ENCODE measurements at regions not wholly inside any gene's neighbourhood (a gene's known extent, or its start where the extent isn't known, plus 50 kb on each side); places are given as distances from the start of the nearest gene placed in this dataset.

DNA sequence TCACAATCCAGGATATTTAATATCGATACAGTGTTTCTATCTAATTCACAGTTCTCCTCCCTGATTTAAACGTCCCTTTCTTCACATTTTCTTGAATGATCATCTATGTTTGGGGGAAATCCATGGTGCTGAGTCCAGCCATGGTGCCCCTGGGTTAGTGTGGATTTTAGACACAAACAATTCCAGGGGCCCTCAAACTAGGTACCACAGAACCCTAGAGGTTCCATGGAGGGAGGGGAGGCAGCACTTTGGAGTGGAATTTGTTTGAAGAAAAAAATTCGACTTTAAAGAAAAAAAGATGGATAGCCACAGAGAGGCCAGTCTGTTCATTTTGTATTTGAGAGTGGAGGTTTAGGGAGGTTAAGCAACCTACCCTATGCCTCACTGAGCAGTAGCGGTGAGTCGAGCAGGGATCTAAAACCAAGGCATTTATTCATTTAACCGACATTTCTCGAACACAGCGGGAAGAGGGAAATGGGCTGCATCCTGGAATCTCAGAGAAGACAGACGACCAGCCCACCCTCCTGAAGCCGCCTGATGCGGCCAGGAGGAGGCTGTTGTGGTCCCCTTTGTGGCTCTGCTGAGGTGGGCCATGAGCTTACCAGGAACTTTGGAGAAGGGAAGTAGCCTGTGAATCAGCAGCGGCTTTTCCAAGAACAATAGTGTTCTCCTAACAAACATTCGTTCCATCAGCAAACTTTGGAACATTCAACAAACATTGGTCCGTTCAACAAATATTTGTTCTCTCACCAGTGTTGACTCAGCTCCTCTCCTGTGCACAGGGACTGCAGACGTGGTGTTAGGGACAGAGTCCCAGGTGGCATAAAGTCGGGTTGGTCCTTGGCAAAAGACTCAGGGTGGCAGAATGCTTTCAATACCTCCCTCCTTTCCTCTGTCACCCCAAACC is 103.5 kb upstream of the ZBTB40 start (continued):
- no peak for TF ChIP-seq ZNF788 (CRISPR knock-in tag; IDR thresholded peaks at IDR 0.05; ENCODE audit: borderline replicate concordance)
- TF ChIP-seq TFE3 (CRISPR knock-in tag; IDR thresholded peaks at IDR 0.05), result peak; percentile 67
- TF ChIP-seq FOXJ3 (CRISPR knock-in tag; IDR thresholded peaks at IDR 0.05; ENCODE audit: borderline replicate concordance), result peak; percentile 87; the same call in 1 of the 2 replicates
- peak; percentile 87 for TF ChIP-seq NFIC (IDR thresholded peaks at IDR 0.05; ENCODE audit: low read length)
- TF ChIP-seq MATR3 (CRISPR knock-in tag; IDR thresholded peaks at IDR 0.05), result no peak
- TF ChIP-seq DRAP1 (CRISPR knock-in tag; IDR thresholded peaks at IDR 0.05), result peak; percentile 41; the same call in 1 of the 2 replicates
- TF ChIP-seq ZNF776 (CRISPR knock-in tag; IDR thresholded peaks at IDR 0.05), result no peak
- TF ChIP-seq UBTF (CRISPR knock-in tag; IDR thresholded peaks at IDR 0.05), result peak; percentile 60; the same call in 1 of the 2 replicates
- TF ChIP-seq HDAC2 (CRISPR knock-in tag; IDR thresholded peaks at IDR 0.05), result peak; percentile 94
- TF ChIP-seq ZNF292 (CRISPR knock-in tag; IDR thresholded peaks at IDR 0.05; ENCODE audit: borderline replicate concordance, low read depth), result peak; percentile 69; the same call in 1 of the 2 replicates
- peak; percentile 31; the same call in 1 of the 2 replicates for TF ChIP-seq TFAP4 (IDR thresholded peaks at IDR 0.05; ENCODE audit: borderline replicate concordance, low read depth)
- peak; percentile 44; the same call in 1 of the 2 replicates for TF ChIP-seq CBX5 (CRISPR knock-in tag; IDR thresholded peaks at IDR 0.05; ENCODE audit: borderline replicate concordance)
- peak; percentile 91 for TF ChIP-seq IRF2 (CRISPR knock-in tag; IDR thresholded peaks at IDR 0.05)
- TF ChIP-seq, protein P1, sequence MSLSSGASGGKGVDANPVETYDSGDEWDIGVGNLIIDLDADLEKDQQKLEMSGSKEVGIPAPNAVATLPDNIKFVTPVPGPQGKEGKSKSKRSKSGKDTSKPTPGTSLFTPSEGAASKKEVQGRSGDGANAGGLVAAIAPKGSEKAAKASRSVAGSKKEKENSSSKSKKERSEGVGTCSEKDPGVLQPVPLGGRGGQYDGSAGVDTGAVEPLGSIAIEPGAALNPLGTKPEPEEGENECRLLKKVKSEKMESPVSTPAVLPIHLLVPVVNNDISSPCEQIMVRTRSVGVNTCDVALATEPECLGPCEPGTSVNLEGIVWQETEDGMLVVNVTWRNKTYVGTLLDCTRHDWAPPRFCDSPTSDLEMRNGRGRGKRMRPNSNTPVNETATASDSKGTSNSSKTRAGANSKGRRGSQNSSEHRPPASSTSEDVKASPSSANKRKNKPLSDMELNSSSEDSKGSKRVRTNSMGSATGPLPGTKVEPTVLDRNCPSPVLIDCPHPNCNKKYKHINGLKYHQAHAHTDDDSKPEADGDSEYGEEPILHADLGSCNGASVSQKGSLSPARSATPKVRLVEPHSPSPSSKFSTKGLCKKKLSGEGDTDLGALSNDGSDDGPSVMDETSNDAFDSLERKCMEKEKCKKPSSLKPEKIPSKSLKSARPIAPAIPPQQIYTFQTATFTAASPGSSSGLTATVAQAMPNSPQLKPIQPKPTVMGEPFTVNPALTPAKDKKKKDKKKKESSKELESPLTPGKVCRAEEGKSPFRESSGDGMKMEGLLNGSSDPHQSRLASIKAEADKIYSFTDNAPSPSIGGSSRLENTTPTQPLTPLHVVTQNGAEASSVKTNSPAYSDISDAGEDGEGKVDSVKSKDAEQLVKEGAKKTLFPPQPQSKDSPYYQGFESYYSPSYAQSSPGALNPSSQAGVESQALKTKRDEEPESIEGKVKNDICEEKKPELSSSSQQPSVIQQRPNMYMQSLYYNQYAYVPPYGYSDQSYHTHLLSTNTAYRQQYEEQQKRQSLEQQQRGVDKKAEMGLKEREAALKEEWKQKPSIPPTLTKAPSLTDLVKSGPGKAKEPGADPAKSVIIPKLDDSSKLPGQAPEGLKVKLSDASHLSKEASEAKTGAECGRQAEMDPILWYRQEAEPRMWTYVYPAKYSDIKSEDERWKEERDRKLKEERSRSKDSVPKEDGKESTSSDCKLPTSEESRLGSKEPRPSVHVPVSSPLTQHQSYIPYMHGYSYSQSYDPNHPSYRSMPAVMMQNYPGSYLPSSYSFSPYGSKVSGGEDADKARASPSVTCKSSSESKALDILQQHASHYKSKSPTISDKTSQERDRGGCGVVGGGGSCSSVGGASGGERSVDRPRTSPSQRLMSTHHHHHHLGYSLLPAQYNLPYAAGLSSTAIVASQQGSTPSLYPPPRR (CRISPR knock-in tag; IDR thresholded peaks at IDR 0.05; ENCODE audit: borderline replicate concordance), result peak; percentile 99
- peak in 1 of 2 experiments; percentile 67; a peak in 1 of 4 replicates for TF ChIP-seq KLF16 (CRISPR knock-in tag; IDR thresholded peaks at IDR 0.05)
- TF ChIP-seq HMG20A (CRISPR knock-in tag; IDR thresholded peaks at IDR 0.05; ENCODE audit: borderline replicate concordance), result peak; percentile 97
- TF ChIP-seq STAT5B (CRISPR knock-in tag; IDR thresholded peaks at IDR 0.05), result 0 out of 2 replicates have a peak, but pooled peaks have one; percentile 44

All from HepG2 (cell line).